GM23338 (cell line): ENCODE measurements at regions not wholly inside any gene's neighbourhood (a gene's known extent, or its start where the extent isn't known, plus 50 kb on each side); places are given as distances from the start of the nearest gene placed in this dataset.

Experiments
- ATAC-seq: fragments of 200-7000 bp; cut with Tn5 transposase; 3 replicates; pipeline ENCODE4 v1.9.1; 2020
- DNase-seq: peaks from one replicate; pipeline ENCODE4 v3.0.0-alpha.2; 2015; ENCODE audit warnings: low spot score
- H2AFZ ChIP-seq: fragments of 200-600 bp; sonication (generic); 2 replicates; pipeline ENCODE4 v1.8.0; 2016; ENCODE audit warnings: antibody characterized with exemption, mild to moderate bottlenecking, moderate library complexity
- H3F3A ChIP-seq: fragments of 200-600 bp; sonication (generic); replicated peaks from 2 replicates; pipeline ENCODE4 v1.8.0; 2017; ENCODE audit warnings: antibody characterized with exemption, mixed run types, low read depth
- H3K27ac ChIP-seq: fragments of 200-600 bp; sonication (generic); 2 replicates; pipeline ENCODE4 v1.6.1; 2016; ENCODE audit warnings: low read depth
- H3K27me3 ChIP-seq: fragments of 200-600 bp; sonication (generic); 2 replicates; pipeline ENCODE4 v1.8.0; 2016; ENCODE audit warnings: mild to moderate bottlenecking, mixed run types, moderate library complexity; ENCODE audit not compliant: insufficient read depth
- H3K36me3 ChIP-seq: fragments of 200-600 bp; sonication (generic); 2 replicates; pipeline ENCODE4 v1.8.0; 2016; ENCODE audit warnings: mild to moderate bottlenecking; ENCODE audit not compliant: insufficient read depth
- H3K4me1 ChIP-seq: fragments of 200-600 bp; sonication (generic); 2 replicates; pipeline ENCODE4 v1.8.0; 2016; ENCODE audit warnings: mild to moderate bottlenecking, moderate library complexity; ENCODE audit not compliant: insufficient read depth
- H3K4me2 ChIP-seq: fragments of 200-600 bp; sonication (generic); 2 replicates; pipeline ENCODE4 v1.7.1; 2017; ENCODE audit warnings: mixed run types
- H3K4me3 ChIP-seq: fragments of 200-600 bp; sonication (generic); 2 replicates; pipeline ENCODE4 v1.6.1; 2016; ENCODE audit warnings: mixed run types
- H3K79me2 ChIP-seq: fragments of 200-600 bp; sonication (generic); replicated peaks from 2 replicates; pipeline ENCODE4 v1.8.0; 2017; ENCODE audit warnings: mild to moderate bottlenecking; ENCODE audit not compliant: insufficient read depth
- H3K9me2 ChIP-seq: fragments of 200-600 bp; sonication (generic); 2 replicates; pipeline ENCODE4 v1.8.0; 2017; ENCODE audit not compliant: insufficient read depth
- H4K20me1 ChIP-seq: fragments of 200-600 bp; sonication (generic); replicated peaks from 2 replicates; pipeline ENCODE4 v1.8.0; 2017; ENCODE audit warnings: mild to moderate bottlenecking; ENCODE audit not compliant: insufficient read depth
- H3K27ac Mint-ChIP-seq: 2 replicates; pipeline ENCODE4 v1.8.0; 2020; ENCODE audit warnings: inconsistent platforms, mild to moderate bottlenecking, moderate library complexity, mixed read lengths
- H3K27me3 Mint-ChIP-seq: 3 replicates; pipeline ENCODE4 v1.8.0; 2022; ENCODE audit warnings: low read depth, mild to moderate bottlenecking, moderate library complexity, mixed read lengths, inconsistent platforms; ENCODE audit not compliant: insufficient read depth, poor library complexity
- H3K36me3 Mint-ChIP-seq: 3 replicates; pipeline ENCODE4 v1.8.0; 2021; ENCODE audit warnings: low read depth, mild to moderate bottlenecking, inconsistent platforms, moderate library complexity, mixed read lengths
- H3K4me1 Mint-ChIP-seq: 3 replicates; pipeline ENCODE4 v1.8.0; 2020; ENCODE audit warnings: mild to moderate bottlenecking, inconsistent platforms, mixed read lengths
- H3K4me3 Mint-ChIP-seq: 3 replicates; pipeline ENCODE4 v1.8.0; 2021; ENCODE audit warnings: moderate library complexity, mild to moderate bottlenecking, inconsistent platforms, mixed read lengths
- H3K9me3 Mint-ChIP-seq: 3 replicates; pipeline ENCODE4 v1.8.0; 2020; ENCODE audit warnings: moderate library complexity, mild to moderate bottlenecking, inconsistent platforms, mixed read lengths
- CREB1 ChIP-seq: fragments of 250-450 bp; sonication (Bioruptor Pico); IDR thresholded peaks from 2 replicates; pipeline ENCODE4 v1.5.0; 2020; ENCODE audit warnings: low read depth, mild to moderate bottlenecking, moderate library complexity
- EZH2 ChIP-seq: fragments of 200-600 bp; sonication (generic); IDR thresholded peaks from one replicate; pipeline ENCODE4 v1.8.0; 2017; ENCODE audit warnings: antibody characterized with exemption, mild to moderate bottlenecking, low read depth; ENCODE audit not compliant: unreplicated experiment
- EZH2phosphoT487 ChIP-seq: fragments of 200-600 bp; sonication (generic); IDR thresholded peaks from one replicate; pipeline ENCODE4 v1.8.1; 2018; ENCODE audit warnings: antibody characterized with exemption; ENCODE audit not compliant: unreplicated experiment
- JUNB ChIP-seq: IDR thresholded peaks from one replicate; pipeline ENCODE4 v1.6.1; 2016; ENCODE audit warnings: antibody characterized with exemption; ENCODE audit not compliant: unreplicated experiment
- NANOG ChIP-seq: IDR thresholded peaks from 2 replicates; pipeline ENCODE4 v1.6.1; 2016; ENCODE audit warnings: antibody characterized with exemption, borderline replicate concordance
- POLR2AphosphoS5 ChIP-seq: IDR thresholded peaks from 2 replicates; pipeline ENCODE4 v1.6.1; 2016; ENCODE audit warnings: antibody characterized with exemption, low read depth
- STAT1 ChIP-seq: IDR thresholded peaks from one replicate; pipeline ENCODE4 v1.6.1; 2016; ENCODE audit warnings: antibody characterized with exemption; ENCODE audit not compliant: unreplicated experiment
- ZNF114 ChIP-seq: fragments of 250-450 bp; sonication (Bioruptor Pico); IDR thresholded peaks from 2 replicates; pipeline ENCODE4 v1.5.0; 2020; ENCODE audit warnings: mild to moderate bottlenecking, moderate library complexity
- ZNF331 ChIP-seq: fragments of 250-450 bp; sonication (Bioruptor Pico); IDR thresholded peaks from 2 replicates; pipeline ENCODE4 v1.5.0; 2020; ENCODE audit warnings: low read depth, mild to moderate bottlenecking, moderate library complexity
- TF ChIP-seq, protein P1 (sequence below): fragments of 250-450 bp; sonication (Bioruptor Pico); IDR thresholded peaks from 2 replicates; pipeline ENCODE4 v1.5.0; 2020; ENCODE audit warnings: mild to moderate bottlenecking, moderate library complexity
- TF ChIP-seq, protein P2 (sequence below): IDR thresholded peaks from 2 replicates; pipeline ENCODE4 v1.6.1; 2016; ENCODE audit warnings: antibody characterized with exemption
- TF ChIP-seq, protein P3 (sequence below): IDR thresholded peaks from one replicate; pipeline ENCODE4 v1.6.1; 2018; ENCODE audit warnings: antibody characterized with exemption; ENCODE audit not compliant: unreplicated experiment
- TF ChIP-seq, protein P4 (sequence below), 2 experiments: fragments of 200-600 bp in 1 of 2; sonication (generic) in 1 of 2; conservative IDR thresholded peaks; 2 replicates each; pipeline versions ENCODE4 v1.5.1 to v1.6.1; 2016 to 2017; ENCODE audit warnings: antibody characterized with exemption in 2 of 2, low read depth in 2 of 2, mild to moderate bottlenecking in 2 of 2, moderate library complexity in 1 of 2

DNA sequence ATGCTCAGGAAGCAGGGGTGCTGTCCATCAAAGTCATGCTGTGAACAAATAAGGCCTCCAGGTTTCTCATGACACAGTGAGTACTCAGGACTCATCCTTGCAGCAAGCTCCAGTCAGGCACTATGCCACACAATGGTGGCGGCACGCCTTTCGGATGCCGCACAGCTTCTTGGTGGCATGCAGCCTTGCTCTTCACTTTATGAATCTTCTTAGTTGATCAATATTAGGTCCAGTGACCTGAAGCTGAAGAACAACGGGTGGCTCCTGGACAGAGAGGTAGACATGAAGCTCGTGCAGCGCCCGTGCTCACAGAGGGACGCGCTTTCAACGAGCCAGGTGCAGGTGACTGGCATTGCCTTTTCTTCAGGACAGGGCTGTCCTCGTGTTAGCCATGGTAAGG is 653.0 kb upstream of the MGMT start:
- H3K27ac Mint-ChIP-seq: no peak overlapping the region
- no peak overlapping the region for H3K27ac ChIP-seq
- H3K9me2 ChIP-seq: peaks cover 6% of the 10 kb centered on the region; the same call in 1 of the 2 replicates
- TF ChIP-seq, protein P1, sequence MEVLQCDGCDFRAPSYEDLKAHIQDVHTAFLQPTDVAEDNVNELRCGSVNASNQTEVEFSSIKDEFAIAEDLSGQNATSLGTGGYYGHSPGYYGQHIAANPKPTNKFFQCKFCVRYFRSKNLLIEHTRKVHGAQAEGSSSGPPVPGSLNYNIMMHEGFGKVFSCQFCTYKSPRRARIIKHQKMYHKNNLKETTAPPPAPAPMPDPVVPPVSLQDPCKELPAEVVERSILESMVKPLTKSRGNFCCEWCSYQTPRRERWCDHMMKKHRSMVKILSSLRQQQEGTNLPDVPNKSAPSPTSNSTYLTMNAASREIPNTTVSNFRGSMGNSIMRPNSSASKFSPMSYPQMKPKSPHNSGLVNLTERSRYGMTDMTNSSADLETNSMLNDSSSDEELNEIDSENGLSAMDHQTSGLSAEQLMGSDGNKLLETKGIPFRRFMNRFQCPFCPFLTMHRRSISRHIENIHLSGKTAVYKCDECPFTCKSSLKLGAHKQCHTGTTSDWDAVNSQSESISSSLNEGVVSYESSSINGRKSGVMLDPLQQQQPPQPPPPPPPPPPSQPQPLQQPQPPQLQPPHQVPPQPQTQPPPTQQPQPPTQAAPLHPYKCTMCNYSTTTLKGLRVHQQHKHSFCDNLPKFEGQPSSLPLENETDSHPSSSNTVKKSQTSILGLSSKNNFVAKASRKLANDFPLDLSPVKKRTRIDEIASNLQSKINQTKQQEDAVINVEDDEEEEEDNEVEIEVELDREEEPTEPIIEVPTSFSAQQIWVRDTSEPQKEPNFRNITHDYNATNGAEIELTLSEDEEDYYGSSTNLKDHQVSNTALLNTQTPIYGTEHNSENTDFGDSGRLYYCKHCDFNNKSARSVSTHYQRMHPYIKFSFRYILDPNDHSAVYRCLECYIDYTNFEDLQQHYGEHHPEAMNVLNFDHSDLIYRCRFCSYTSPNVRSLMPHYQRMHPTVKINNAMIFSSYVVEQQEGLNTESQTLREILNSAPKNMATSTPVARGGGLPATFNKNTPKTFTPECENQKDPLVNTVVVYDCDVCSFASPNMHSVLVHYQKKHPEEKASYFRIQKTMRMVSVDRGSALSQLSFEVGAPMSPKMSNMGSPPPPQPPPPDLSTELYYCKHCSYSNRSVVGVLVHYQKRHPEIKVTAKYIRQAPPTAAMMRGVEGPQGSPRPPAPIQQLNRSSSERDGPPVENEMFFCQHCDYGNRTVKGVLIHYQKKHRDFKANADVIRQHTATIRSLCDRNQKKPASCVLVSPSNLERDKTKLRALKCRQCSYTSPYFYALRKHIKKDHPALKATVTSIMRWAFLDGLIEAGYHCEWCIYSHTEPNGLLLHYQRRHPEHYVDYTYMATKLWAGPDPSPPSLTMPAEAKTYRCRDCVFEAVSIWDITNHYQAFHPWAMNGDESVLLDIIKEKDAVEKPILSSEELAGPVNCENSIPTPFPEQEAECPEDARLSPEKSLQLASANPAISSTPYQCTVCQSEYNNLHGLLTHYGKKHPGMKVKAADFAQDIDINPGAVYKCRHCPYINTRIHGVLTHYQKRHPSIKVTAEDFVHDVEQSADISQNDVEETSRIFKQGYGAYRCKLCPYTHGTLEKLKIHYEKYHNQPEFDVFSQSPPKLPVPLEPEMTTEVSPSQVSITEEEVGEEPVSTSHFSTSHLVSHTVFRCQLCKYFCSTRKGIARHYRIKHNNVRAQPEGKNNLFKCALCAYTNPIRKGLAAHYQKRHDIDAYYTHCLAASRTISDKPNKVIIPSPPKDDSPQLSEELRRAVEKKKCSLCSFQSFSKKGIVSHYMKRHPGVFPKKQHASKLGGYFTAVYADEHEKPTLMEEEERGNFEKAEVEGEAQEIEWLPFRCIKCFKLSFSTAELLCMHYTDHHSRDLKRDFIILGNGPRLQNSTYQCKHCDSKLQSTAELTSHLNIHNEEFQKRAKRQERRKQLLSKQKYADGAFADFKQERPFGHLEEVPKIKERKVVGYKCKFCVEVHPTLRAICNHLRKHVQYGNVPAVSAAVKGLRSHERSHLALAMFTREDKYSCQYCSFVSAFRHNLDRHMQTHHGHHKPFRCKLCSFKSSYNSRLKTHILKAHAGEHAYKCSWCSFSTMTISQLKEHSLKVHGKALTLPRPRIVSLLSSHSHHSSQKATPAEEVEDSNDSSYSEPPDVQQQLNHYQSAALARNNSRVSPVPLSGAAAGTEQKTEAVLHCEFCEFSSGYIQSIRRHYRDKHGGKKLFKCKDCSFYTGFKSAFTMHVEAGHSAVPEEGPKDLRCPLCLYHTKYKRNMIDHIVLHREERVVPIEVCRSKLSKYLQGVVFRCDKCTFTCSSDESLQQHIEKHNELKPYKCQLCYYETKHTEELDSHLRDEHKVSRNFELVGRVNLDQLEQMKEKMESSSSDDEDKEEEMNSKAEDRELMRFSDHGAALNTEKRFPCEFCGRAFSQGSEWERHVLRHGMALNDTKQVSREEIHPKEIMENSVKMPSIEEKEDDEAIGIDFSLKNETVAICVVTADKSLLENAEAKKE: no peak
- no peak for TF ChIP-seq ZNF331
- no peak for TF ChIP-seq EZH2phosphoT487
- TF ChIP-seq JUNB: no peak
- TF ChIP-seq, protein P2, sequence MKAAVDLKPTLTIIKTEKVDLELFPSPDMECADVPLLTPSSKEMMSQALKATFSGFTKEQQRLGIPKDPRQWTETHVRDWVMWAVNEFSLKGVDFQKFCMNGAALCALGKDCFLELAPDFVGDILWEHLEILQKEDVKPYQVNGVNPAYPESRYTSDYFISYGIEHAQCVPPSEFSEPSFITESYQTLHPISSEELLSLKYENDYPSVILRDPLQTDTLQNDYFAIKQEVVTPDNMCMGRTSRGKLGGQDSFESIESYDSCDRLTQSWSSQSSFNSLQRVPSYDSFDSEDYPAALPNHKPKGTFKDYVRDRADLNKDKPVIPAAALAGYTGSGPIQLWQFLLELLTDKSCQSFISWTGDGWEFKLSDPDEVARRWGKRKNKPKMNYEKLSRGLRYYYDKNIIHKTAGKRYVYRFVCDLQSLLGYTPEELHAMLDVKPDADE: no peak
- no peak for TF ChIP-seq POLR2AphosphoS5
- TF ChIP-seq ZNF114: no peak
- TF ChIP-seq STAT1: no peak
- TF ChIP-seq CREB1 (CRISPR knock-in tag): no peak
- TF ChIP-seq, protein P3, sequence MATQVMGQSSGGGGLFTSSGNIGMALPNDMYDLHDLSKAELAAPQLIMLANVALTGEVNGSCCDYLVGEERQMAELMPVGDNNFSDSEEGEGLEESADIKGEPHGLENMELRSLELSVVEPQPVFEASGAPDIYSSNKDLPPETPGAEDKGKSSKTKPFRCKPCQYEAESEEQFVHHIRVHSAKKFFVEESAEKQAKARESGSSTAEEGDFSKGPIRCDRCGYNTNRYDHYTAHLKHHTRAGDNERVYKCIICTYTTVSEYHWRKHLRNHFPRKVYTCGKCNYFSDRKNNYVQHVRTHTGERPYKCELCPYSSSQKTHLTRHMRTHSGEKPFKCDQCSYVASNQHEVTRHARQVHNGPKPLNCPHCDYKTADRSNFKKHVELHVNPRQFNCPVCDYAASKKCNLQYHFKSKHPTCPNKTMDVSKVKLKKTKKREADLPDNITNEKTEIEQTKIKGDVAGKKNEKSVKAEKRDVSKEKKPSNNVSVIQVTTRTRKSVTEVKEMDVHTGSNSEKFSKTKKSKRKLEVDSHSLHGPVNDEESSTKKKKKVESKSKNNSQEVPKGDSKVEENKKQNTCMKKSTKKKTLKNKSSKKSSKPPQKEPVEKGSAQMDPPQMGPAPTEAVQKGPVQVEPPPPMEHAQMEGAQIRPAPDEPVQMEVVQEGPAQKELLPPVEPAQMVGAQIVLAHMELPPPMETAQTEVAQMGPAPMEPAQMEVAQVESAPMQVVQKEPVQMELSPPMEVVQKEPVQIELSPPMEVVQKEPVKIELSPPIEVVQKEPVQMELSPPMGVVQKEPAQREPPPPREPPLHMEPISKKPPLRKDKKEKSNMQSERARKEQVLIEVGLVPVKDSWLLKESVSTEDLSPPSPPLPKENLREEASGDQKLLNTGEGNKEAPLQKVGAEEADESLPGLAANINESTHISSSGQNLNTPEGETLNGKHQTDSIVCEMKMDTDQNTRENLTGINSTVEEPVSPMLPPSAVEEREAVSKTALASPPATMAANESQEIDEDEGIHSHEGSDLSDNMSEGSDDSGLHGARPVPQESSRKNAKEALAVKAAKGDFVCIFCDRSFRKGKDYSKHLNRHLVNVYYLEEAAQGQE: no peak
- TF ChIP-seq EZH2: no peak
- TF ChIP-seq, protein P4, sequence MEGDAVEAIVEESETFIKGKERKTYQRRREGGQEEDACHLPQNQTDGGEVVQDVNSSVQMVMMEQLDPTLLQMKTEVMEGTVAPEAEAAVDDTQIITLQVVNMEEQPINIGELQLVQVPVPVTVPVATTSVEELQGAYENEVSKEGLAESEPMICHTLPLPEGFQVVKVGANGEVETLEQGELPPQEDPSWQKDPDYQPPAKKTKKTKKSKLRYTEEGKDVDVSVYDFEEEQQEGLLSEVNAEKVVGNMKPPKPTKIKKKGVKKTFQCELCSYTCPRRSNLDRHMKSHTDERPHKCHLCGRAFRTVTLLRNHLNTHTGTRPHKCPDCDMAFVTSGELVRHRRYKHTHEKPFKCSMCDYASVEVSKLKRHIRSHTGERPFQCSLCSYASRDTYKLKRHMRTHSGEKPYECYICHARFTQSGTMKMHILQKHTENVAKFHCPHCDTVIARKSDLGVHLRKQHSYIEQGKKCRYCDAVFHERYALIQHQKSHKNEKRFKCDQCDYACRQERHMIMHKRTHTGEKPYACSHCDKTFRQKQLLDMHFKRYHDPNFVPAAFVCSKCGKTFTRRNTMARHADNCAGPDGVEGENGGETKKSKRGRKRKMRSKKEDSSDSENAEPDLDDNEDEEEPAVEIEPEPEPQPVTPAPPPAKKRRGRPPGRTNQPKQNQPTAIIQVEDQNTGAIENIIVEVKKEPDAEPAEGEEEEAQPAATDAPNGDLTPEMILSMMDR (conservative IDR thresholded peaks at IDR 0.05; ENCODE audit: low read depth in 2 of 2): no peak
- no peak for TF ChIP-seq NANOG
- H3K4me2 ChIP-seq: no peak overlapping the region
- no peak overlapping the region for H3K4me3 Mint-ChIP-seq
- H3K9me3 Mint-ChIP-seq: no peaks in the 10 kb centered on the region
- H3K4me3 ChIP-seq: no peak overlapping the region
- ATAC-seq (no peak), DNase-seq (no peak)
- peak overlapping the region; percentile 14; the same call in 1 of the 2 replicates for H2AFZ ChIP-seq
- H3K36me3 ChIP-seq: no peaks in the 10 kb centered on the region
- H3F3A ChIP-seq: no peaks in the 10 kb centered on the region
- H3K27me3 ChIP-seq: no peaks in the 10 kb centered on the region
- H3K79me2 ChIP-seq: no peaks in the 10 kb centered on the region
- no peaks in the 10 kb centered on the region for H3K36me3 Mint-ChIP-seq
- no peaks in the 10 kb centered on the region for H3K4me1 ChIP-seq
- H3K4me1 Mint-ChIP-seq: peaks cover 9% of the 10 kb centered on the region
- H3K27me3 Mint-ChIP-seq: peaks cover 12% of the 10 kb centered on the region
- H4K20me1 ChIP-seq: no peaks in the 10 kb centered on the region
